Stimulated activated CD4-positive, alpha-beta T cell treated with anti-CD3 and anti-CD28 coated beads, Interleukin-4, amount 100 ng/mL, for 48 hours (primary cell): ENCODE measurements at regions not wholly inside any gene's neighbourhood (a gene's known extent, or its start where the extent isn't known, plus 50 kb on each side); places are given as distances from the start of the nearest gene placed in this dataset.
"Not testable (repeated sequence)": the region's sequence is repeated elsewhere in the genome, so short reads cannot be mapped to it uniquely, and the experiment has no call there.

Experiments used
- DNase-seq, 2 donors: peaks; one replicate each; pipeline ENCODE4 v3.0.0-alpha.2; 2020; ENCODE audit warnings: low read depth in 2 of 2

GRCh38 chr20:57977569-57977968 is 250.9 kb downstream of the ANKRD60 start:
- no peak for DNase-seq

GRCh38 chr20:57977141-57977540 is 251.3 kb downstream of the ANKRD60 start:
- DNase-seq = no peak

- no peak for DNase-seq
Observed at GRCh38 chr20:57974863-57975262, 253.6 kb downstream of the ANKRD60 start.

DNA sequence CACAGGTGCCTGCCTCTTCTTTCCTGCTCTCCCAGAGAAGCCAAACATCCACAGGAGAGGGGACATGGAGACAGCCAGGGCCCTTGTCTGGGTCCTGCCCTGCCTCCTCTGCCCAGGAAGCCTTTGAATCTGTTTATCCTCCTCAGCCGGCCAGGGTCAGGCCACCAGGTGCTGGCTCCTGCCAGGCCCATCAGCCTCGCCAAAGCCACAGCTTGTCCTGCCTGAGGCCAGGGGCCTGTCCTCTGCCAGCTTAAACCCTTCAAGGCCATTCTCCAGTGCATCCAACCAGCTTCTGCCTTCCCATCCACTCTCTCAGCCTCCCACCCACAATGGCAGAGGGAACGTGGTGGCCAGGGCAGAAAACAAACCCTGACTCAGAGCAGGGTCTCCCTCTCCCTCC is 254.6 kb downstream of the ANKRD60 start:
- no peak for DNase-seq

DNA sequence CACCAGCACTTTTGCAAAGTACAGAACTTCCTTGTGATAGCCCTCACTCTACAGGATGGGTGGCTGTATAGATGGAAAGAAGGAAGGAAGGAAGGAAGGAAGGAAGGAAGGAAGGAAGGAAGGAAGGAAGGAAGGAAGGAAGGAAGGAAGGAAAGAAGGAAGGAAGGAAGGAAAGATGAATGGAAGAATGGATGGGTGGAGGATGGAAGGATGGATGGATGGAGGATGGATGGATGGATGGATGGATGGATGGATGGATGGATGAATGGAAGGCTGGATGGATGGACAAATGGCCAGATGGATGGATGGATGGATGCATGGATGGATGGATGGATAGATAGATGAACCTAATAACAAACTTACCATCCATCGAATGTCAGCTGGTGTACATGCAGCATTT is 256.9 kb downstream of the ANKRD60 start:
- DNase-seq = not testable (repeated sequence)

GRCh38 chr20:57970856-57971255 is 257.6 kb downstream of the ANKRD60 start:
- DNase-seq = no peak

DNA sequence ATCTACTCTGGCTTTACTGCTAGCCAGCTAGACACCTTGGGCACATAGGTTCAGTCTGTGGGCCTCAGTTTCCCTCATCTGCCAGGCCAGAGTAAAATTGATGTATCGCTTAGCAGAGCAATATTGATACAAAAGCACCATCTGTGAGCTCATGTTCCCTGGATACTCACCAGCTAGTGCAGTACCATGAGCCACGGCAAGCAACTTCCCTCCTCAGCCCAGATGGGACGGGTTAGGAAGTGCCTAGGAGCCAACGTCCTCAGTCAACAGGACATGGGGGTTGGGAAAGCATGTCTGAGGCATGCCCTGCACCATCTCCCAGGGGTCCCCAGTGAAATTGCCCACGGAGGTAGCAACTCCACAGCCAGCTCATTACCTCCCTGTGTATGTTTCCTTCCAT is 258.3 kb downstream of the ANKRD60 start:
- no peak for DNase-seq

DNA sequence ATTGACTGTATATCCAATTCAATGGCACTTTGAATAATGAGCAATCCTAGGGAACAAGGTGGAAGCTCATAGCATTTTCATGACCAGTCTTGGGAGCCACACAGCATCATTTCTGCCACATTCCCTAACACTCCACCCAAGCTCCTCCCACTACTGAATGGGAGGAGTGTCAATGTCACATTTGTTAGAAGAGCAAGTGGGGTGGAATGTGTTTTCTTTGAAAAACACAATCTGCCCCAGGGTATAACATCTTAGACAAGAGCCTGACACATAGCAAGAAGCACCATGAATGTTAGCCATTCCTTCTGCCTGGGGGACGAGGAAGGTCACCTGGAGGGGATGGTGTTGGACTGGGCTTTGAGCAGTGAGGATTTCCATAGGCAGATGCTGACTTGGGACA is 258.3 kb upstream of the PMEPA1 start:
- DNase-seq = no peak

- DNase-seq = no peak
Observed at GRCh38 chr20:57967364-57967763, 257.5 kb upstream of the PMEPA1 start.

DNA sequence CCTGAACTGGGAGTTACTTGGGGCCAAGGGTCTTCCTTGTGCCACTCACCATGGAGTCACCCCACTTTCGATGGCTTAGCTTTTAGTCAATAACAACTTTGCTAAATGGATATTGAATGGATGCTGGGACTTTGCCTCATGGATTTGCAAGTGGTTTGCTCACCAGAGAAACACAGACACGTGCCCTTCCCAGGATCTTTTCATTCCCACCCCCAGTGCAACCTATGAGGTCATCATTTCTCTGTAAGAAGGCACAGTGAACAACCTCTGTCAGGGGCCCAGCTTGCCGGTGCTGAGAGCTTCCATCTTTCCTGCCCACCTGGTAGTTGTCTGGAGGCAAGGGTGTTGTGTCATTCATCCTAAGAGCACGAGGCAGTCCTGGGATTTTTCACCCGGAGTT is 256.8 kb upstream of the PMEPA1 start:
- DNase-seq = no peak

- DNase-seq = no peak
Observed at GRCh38 chr20:57965441-57965840, 255.6 kb upstream of the PMEPA1 start.

DNA sequence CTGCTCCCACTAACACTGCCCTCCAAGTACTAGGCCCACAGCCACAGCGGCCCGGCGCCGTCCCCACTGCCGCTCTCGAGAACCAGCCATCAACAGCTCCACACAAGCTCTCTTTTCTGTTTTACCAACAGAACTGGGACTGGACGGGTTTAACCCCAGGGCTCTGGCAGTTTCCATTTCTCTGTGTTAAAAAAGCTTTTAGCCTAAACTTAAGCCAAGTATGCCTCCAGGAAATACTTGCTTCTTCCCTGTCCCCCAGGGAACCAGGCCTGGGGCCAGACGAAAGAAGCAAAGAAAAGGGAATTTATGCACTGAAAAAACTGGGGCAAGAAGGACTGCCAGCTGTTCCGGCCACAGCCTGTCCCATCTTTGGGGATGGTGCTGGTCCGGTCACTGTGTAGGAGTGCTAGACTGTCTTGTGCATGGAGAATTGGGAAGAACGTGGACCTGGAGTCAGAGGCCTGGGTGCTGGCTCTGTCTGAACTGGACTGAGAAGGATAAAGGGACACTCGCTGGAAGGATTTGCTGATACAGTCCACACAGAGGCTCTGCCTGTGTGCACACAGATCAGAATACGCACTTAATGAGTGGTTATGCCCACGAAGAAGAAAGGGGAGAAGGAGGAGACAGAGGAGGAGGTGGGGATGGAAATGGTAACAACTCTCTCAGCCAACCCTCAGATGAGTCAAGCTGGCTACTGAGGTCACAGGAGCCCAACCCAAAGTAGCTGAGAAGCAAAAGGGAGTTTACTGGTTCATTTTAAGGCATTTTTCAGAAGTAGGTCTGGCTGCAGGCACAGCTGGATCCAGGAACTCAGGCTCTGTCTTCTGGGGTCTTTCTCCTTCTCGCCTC is 254.4 kb upstream of the PMEPA1 start:
- no peak for DNase-seq

GRCh38 chr20:57960803-57961575 is 251.2 kb upstream of the PMEPA1 start:
- no peak for DNase-seq

DNA sequence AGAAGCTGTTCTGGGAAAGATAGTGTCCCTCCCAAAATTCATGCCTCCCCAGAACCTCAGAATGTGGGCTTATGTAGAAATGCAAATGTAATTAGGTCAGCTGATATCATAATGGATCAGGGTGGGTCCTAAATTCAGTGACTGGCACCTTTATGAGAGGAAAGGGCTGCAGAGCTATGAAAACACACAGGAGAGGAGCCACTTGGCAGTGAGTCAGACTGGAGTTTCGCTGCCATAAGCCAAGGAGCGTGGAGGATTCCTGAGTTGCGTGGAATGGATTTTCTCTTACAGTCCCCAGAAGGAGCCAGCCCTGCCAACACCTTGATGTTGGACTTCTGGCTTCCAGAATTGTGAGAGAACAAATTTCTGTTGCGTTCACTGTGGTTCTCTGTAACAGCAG is 249.8 kb upstream of the PMEPA1 start:
- DNase-seq = no peak

GRCh38 chr20:57959018-57959417 is 249.2 kb upstream of the PMEPA1 start:
- no peak for DNase-seq

DNA sequence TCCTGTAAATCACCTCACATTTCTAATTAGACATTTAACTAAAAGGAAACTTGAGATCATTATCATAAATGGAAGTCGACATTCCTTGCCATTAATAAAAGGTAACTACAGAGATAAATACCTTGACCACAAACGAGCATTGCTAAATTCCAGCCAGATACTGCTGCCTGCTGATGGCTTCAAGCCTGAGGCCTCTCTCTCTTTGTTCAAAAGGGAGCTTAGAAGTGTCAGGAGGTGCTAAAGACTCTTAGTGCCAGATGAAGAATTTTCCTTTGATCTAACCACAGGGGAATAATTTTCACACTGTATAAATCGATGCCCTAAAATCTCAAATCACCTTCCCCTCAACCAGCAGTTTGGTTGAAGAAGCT is 248.2 kb upstream of the PMEPA1 start:
- DNase-seq = no peak

- DNase-seq = no peak
Observed at GRCh38 chr20:57957411-57958049, 247.7 kb upstream of the PMEPA1 start.

- no peak for DNase-seq
Observed at GRCh38 chr20:57953638-57954037, 243.8 kb upstream of the PMEPA1 start.

GRCh38 chr20:57952136-57952535 is 242.3 kb upstream of the PMEPA1 start:
- DNase-seq = no peak

DNA sequence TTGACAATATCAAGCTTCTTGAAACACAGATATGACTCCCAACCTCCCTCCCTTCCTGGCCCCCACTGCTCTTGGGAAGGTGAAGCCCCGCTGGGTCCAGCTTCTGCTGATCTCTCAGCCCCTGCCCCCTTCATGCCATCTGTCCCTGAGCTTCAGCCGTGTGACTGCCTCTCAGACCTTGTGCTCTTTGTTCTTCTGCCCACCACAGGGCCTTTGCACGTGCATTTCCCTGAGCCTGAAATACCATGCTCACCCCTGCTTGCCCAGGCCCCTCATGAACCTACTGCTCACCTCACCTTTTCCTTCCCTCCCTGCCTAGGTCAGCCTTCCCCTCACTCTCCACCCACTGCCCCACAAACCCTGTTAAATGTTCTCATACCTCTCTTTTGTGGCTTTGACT is 241.7 kb upstream of the PMEPA1 start:
- no peak for DNase-seq

- DNase-seq = no peak
Observed at GRCh38 chr20:57950764-57951485, 241.1 kb upstream of the PMEPA1 start.
